Activated CD4-positive, alpha-beta T cell treated with anti-CD3 and anti-CD28 coated beads, Interleukin-2, Interleukin-4, amounts not matched to agents 100 ng/mL and 50 ng/mL, durations not matched to agents 16 hours and 8 hours (primary cell): ENCODE measurements at regions not wholly inside any gene's neighbourhood (a gene's known extent, or its start where the extent isn't known, plus 50 kb on each side); places are given as distances from the start of the nearest gene placed in this dataset.
A peak's percentile ranks its signal among the peaks of the same experiment; 100 is the strongest.
"Not testable (repeated sequence)": the region's sequence is repeated elsewhere in the genome, so short reads cannot be mapped to it uniquely, and the experiment has no call there.

ENCODE experiments used
- DNase-seq: peaks from one replicate; pipeline ENCODE4 v3.0.0-alpha.2; 2020; ENCODE audit warnings: low spot score

DNA sequence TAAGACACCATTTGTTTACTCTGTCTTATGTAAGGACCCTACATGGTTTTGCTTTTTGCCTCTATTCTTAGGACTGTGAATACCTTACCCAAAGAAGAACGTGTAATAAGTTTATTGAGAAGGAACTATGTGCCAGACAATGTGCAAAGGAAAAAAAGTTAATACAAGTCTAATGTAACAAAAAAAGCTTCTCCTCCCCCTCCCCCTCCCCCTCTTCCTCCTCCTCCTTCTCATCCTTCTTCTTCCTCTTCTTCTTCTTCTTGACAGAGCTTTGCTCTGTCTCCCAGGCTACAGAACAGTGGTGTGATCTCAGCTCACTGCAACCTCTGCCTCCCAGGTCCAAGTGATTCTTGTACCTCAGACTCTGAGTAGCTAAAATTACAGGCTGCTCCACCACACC, 50.9 kb upstream of the MITF start:
- DNase-seq: no peak

DNA sequence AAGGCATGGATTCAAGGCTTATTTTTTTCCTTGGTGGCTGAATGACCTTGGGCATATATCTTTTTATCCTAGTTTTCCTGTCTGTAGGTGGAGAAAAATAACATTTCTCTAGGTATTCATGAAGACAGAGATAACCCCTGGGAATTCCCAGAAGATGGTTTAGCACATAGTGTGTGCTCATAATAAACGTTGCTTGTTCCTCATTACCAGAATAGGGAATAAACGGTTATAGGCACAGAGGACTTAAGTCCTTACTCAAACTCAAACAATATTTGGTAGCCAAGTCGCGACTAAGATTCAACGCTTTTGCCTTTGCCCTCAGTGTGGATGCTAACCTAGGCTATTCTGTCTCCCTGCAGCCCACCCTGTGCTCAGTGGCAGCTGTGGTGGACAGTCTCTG, 51.6 kb upstream of the MITF start:
- DNase-seq: no peak

- DNase-seq: no peak
Observed at GRCh38 chr3:69686056-69686455, 53.2 kb upstream of the MITF start.

- DNase-seq: no peak
Observed at GRCh38 chr3:69684309-69684961, 54.8 kb upstream of the MITF start.

DNA sequence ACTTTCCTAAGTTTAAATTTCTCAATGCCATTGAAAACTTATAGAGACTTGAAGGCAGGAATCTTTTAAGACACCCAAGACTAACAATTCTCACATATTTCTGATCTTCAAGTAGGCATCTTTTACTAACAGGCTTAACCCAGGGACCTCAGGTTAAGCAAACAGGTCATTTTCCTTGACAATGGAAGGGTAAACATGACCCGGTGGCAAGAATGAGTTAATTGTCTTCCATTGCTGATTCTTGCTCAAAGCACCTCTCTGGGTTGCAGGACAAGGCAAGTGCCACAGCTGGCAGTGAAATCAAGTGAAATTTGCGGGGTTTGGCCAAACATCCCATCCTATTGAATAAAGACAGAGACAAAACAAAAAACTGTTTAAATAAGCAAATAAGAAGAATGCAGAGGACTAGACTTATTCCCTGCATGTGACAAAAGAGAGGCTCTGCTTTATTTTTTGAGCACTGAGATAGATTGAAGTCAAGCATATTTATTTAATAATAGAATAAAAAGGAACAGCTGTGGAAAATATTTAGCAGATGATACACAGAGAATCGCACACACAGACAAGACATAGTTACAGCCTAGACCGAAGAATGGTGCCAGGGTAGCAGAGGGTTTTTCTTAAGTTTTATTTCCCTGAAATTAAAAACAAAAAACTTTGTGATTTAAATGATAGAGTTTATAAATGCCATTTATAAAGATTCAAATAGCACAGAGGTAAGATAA, 56.0 kb upstream of the MITF start:
- DNase-seq: no peak

GRCh38 chr3:69677456-69677855, 61.8 kb upstream of the MITF start:
- DNase-seq: not testable (repeated sequence)

DNA sequence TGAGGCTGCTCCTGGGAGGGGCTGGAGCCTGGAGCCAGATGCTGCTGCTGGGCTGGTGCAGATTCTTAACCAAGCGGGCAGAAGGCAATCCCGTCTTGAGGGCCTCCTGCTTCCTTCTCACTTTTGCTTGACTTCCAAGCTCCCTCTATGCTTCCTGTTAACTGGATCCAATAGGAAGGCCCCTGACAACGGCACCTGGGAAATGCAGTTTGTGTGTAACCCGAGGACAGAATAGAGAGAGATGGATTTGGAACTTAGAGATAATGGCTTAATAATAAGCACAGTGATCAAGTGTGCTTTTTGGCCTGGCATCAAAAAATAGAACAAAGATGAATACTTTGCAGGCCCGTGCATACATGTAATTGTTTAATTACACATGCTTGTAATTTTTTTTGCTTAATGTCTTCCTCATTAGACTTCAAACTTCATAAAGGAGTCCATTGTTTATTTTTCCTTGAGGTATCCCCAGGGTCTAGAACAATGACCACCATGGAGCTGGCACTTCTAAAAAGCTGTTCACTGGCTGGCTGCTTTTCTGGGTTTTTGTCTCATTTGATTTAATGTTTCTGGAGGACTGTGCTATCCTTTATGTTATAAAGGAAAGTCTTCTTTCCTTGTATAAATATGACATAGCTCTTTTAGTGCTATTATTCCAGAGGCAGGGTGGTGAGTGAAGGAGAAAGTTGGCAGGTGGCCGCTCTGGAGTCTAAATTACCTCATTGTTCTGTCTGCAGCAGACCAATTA, 63.3 kb upstream of the MITF start:
- DNase-seq: no peak

DNA sequence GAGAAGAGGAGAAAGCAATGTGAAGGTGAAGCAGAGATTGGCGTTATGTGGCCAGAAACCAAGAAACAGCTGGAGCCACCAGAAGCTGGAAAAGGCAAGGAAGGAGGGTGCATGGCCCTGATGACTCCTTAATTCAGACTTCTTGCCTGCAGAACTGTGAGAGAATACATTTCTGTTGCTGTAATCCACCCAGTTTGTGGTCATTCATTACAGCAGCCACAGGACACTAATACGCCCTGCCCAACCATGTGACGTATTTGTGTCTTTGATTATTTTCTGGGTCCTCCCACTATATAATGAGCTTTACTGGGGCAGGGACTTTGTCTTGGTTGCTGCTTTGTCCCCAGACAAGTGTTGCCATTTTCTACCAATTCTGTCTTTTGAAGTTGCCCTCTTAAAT, 64.5 kb upstream of the MITF start:
- DNase-seq: no peak

DNA sequence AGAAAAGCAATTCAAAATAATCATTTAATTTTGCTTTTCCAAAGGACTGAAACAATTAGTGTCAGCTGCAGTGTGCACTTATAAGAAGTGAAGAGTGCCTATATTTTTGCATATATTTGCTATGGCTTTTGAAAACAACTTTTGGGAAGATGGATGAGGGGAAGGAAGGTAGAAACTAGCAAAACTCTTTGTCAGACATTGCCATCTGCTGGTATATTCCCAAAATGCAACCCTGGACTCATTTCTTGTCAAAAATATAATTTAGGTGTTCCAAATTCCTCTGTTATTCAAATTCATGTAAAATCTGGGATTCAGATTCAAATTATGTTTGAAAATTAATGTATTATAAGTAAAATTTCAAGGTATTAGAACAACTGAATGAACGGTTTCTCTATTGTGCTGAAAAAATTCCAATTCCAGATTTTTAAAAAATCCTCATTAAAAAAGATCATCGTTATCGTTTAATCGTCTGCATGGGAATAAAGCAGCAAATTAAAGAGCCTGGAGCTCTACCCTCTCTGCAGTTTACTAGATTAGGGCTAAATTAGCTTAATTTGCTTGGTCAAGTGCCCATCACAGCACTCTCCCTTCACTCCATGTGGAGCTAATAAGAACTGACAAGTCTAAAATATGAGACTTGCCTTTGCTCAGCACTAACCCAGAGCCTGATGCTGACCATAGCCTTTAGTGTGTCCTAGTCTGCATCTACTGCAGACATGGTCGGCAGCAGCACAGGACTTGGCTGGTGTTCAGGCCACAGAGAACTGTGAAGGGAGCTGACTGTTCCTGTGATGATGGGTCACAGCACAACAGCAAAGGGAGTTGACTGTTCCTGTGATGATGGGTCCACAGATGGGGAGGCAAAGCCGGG, 67.9 kb upstream of the MITF start:
- peak; percentile 32 for DNase-seq

- no peak for DNase-seq
Observed at GRCh38 chr3:69669070-69669469, 70.2 kb upstream of the MITF start.

GRCh38 chr3:69665026-69665737, 74.1 kb upstream of the MITF start:
- no peak for DNase-seq

- no peak for DNase-seq
Observed at GRCh38 chr3:69660631-69661030, 78.6 kb upstream of the MITF start.

DNA sequence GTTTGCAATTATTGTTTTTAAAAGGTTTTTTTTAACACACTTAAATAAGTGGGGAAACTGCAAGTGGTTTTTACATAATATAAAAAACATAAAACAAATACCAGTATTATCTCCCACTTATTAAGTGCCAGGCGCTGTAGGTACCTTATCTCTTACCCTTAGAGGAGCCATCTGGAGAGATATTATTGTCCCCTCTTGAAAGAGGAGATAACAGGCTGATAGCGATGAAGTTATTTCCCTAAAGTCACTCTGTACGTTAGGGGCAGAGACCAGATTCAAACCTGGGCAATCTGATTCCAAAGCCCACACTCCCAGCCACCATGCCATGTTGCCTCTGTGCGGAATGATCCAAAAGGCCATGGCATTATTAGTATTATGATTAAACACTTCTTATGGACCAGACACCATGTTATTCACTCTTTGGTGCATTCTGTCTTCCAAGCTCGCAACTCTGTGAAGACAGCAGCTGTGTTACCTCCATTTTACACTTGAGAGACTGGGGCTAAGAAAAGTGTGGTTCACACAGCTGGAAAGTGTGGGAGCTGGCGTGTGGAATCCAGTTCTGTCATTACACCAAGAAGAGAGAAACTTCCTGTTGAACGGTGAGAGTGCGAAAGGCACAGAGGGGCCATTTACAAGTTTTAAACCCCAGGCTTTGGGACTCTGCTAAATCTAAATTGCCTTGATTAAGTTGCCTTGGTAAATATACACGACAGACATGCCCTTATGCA, 79.9 kb upstream of the MITF start:
- DNase-seq: no peak

- DNase-seq: no peak
Observed at GRCh38 chr3:69658514-69659140, 80.6 kb upstream of the MITF start.

DNA sequence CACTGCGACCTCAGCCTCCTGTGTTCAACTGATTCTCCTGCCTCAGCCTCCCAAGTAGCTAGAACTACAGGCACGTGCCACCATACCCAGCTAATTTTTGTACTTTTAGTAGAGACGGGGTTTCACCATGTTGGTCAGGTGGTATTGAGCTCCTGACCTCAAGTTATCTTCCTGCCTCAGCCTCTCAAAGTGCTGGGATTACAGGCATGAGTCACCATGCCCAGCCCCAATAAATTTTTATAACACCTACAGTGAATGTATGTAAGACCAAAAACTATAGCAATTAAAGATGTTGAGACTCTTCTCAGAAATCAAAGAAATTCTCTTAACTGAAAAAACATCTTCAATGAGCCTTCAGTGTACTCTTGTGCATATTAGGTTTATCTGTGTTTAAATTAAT, 82.2 kb upstream of the MITF start:
- not testable (repeated sequence) for DNase-seq

DNA sequence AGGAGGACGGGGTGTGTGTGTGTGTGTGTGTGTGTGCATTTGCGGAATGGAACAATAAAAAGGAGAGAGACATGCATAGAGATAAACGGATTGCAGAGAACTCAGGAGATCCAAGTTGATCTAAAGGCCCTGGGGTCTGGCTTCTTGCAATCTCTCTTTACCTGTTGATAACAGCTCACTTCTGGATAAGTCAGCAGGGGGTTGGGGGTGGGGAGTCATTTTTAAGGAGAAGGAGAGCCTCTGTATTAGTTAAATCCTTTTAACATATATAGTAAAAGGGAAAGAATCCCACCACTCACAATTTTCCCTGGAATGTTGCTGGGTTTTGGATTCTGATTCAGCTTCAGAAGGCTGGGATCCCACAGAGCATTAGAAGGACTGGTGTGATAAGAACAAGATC, 87.5 kb upstream of the MITF start:
- DNase-seq: no peak

- DNase-seq: no peak
Observed at GRCh38 chr3:69650066-69650419, 89.2 kb upstream of the MITF start.

- DNase-seq: no peak
Observed at GRCh38 chr3:69649120-69650065, 89.9 kb upstream of the MITF start.

GRCh38 chr3:69648126-69648525, 91.1 kb upstream of the MITF start:
- no peak for DNase-seq
